Coronary artery (tissue), 2 donors: ENCODE measurements at regions not wholly inside any gene's neighbourhood (a gene's known extent, or its start where the extent isn't known, plus 50 kb on each side); places are given as distances from the start of the nearest gene placed in this dataset.

Experiments used
- DNase-seq: peaks from one replicate; pipeline ENCODE4 v3.0.0-alpha.2; 2017; ENCODE audit warnings: low spot score
- H3K27ac ChIP-seq, 2 donors: fragments of 200-600 bp; sonication (generic); one replicate each; pipeline ENCODE4 v1.5.1; 2016 to 2019
- H3K4me3 ChIP-seq: fragments of 200-600 bp; sonication (generic); 2 replicates; pipeline ENCODE4 v1.5.1; 2016; ENCODE audit warnings: mild to moderate bottlenecking, moderate library complexity
- CTCF ChIP-seq: fragments of 200-600 bp; sonication (generic); IDR thresholded peaks from one replicate; pipeline ENCODE4 v1.5.1; 2019; ENCODE audit warnings: antibody characterized with exemption

GRCh38 chr16:8458481-8459046, 131.7 kb downstream of the TMEM114 start:
- H3K27ac ChIP-seq, result no peak overlapping the region
- DNase-seq, result no peak
- TF ChIP-seq CTCF, result no peak
- H3K4me3 ChIP-seq, result no peak overlapping the region

DNA sequence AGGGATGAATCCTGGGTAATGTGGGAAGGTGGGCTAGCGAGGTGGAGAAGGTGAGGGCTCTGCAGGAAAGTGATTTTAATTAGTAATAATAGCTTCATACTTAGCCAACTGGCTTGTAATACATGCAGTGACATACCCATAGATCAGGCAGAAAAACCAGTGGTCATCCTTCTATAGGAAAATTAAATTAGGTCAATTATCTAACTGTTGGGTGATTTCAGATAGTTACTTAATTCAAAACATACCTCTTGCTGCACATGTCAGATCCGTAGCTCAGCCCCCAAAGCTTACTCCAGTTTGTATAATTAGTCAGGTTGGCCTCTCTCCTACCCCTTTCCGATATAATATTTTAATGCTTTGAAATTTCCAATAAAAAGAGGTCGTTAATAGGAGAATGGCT, 137.0 kb downstream of the TMEM114 start:
- TF ChIP-seq CTCF, result no peak
- no peak overlapping the region for H3K4me3 ChIP-seq
- no peak overlapping the region for H3K27ac ChIP-seq
- no peak for DNase-seq

GRCh38 chr16:8452941-8453340, 137.4 kb downstream of the TMEM114 start:
- no peak for DNase-seq
- Histone ChIP-seq H3K27ac (no peak overlapping the region), H3K4me3 (no peak overlapping the region)
- no peak for TF ChIP-seq CTCF

DNA sequence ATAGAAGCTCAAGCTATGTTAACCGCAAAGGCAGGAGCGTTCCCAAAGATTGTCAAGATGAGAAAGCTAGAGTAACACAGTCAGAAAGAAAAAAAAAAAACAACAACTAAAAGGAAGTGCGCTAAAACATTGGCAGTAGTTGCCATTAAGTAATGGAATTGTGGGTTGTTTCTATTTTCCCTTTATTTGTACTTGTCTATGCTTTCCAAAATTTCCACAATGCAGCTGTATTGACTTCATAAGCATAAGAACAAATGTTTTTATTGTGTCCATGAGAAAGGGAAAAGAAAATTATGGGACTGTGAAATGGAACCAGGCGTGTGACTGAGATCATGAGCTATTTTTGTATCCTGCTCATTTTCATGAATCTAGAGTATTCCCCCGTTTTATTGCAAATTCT, 153.4 kb downstream of the TMEM114 start:
- no peak overlapping the region for H3K27ac ChIP-seq
- no peak for DNase-seq
- H3K4me3 ChIP-seq, result no peak overlapping the region
- TF ChIP-seq CTCF, result no peak

- Histone ChIP-seq H3K4me3 (no peak overlapping the region), H3K27ac (no peak overlapping the region)
- no peak for TF ChIP-seq CTCF
- DNase-seq, result no peak
Observed at GRCh38 chr16:8431783-8432182, 158.5 kb downstream of the TMEM114 start.

GRCh38 chr16:8430401-8430800, 159.9 kb downstream of the TMEM114 start:
- no peak for TF ChIP-seq CTCF
- H3K27ac ChIP-seq, result no peak overlapping the region
- H3K4me3 ChIP-seq, result no peak overlapping the region
- no peak for DNase-seq

- Histone ChIP-seq H3K27ac (no peak overlapping the region), H3K4me3 (no peak overlapping the region)
- DNase-seq, result no peak
- TF ChIP-seq CTCF, result no peak
Observed at GRCh38 chr16:8426569-8426968, 163.7 kb downstream of the TMEM114 start.
